GM21526 (cell line): ENCODE measurements at regions not wholly inside any gene's neighbourhood (a gene's known extent, or its start where the extent isn't known, plus 50 kb on each side); places are given as distances from the start of the nearest gene placed in this dataset.

Experiments used
- ATAC-seq: cut with Tn5 transposase; IDR thresholded peaks from one replicate; pipeline ENCODE4 v1.9.1; 2021; ENCODE audit warnings: moderate library complexity; ENCODE audit not compliant: unreplicated experiment, low FRiP score

DNA sequence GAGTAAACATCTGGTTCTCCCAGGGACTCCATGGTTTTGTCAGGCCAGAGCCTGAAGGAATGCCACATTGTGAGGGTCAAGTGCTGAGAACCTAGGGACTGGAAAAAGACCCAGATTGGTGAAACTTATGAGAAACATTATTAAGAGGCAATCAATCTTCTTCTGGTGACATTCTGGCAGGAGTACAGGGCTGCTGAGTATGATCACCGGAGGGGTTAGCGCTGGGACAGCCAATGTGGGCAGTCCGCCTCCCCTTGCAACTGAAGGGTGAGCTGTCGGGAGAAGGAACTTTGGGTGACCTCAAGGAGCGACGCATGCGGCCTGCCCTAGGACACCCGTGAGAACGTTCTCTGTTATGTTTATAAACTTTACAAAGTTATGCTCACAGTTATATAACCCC lies 429.0 kb downstream of the LMO4 start:
- no peak for ATAC-seq

GRCh38 chr1:87759421-87760087 lies 430.9 kb downstream of the LMO4 start:
- no peak for ATAC-seq

- ATAC-seq: no peak
These were observed 431.5 kb downstream of the LMO4 start for GRCh38 chr1:87760155-87760554.

DNA sequence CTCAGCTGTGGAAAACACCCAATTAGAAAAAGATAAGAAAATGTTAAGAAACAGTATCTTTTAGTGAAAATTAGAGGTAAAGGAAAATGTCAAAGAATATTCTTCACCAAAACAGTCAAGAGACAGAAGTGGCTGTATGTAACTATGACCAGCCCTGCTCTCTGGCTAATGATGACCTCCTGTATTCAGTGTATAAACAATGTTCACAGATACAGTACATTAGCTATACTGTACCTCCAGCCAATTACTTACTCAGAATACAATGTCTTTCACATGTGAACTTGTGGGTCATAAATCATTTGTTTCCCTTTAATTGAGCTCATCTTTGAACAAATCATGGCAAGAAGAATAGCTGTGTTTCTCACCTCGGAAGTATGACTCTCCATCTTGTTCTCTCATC lies 432.0 kb downstream of the LMO4 start:
- no peak for ATAC-seq

GRCh38 chr1:87763483-87763882 lies 434.8 kb downstream of the LMO4 start:
- no peak for ATAC-seq

DNA sequence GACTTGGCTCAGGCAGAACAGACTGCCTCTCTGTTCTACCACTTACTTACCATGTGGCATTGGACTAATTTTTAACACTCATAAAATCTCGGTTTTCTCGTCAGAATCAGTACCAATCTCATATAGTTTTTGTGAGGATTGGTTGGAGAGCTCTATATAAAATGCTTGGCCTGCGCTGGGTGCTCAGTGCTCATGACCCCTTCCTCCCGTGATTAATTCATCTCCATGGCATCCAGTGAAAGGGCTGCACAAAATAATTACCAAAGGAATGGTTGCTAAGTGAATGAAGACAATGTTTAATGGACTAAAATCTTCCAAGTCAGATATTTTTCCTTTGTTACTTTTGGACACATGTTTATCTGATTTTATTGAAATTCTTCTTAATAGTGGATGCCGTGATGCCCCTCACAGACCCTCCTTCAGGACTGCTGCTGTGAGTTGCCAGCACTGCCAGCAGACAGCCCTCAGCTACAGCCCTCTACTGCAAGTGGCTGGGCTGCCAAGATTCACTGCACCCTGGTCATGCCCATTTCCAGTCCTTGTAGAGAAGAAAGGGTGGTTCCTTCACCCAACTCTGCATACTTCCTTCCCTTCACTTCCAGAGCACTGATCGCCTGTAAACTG lies 436.5 kb downstream of the LMO4 start:
- no peak for ATAC-seq

DNA sequence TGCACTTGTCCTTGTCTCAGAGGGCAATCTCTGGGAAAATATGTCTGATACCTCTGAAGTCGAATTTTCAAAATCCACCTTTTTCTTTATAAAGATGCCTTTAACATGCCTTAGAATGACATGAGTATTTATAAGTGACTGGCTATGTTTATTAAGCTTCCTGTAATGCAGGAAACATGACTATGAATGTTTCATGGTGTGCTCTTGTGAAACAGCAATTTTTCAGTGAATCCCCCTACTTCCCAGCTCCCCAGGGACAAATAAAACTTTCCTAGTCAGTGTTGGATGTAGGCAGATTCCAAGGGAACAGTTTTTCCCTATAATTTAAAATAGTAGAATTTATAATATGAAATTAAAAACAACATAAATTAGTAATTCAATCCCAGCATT lies 437.0 kb downstream of the LMO4 start:
- ATAC-seq: no peak

DNA sequence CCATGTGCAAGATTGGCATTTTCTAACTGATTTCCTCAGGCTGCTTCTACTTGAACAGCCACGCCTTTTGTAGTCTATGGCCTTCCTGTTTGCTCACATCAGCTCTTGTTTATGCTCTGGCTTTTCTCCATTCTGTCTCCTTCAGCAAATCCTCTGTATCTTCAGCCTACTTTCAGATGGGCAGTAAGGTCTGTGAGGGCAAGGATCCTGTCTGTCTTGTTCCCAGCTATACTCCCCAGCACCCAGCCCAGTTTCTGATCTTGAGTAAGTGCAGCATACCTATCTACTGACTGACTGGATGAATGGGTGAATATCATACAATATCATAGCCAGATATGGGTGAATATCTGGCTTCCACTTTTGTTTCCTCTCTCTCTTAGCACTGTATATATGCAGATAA lies 438.1 kb downstream of the LMO4 start:
- ATAC-seq: no peak

DNA sequence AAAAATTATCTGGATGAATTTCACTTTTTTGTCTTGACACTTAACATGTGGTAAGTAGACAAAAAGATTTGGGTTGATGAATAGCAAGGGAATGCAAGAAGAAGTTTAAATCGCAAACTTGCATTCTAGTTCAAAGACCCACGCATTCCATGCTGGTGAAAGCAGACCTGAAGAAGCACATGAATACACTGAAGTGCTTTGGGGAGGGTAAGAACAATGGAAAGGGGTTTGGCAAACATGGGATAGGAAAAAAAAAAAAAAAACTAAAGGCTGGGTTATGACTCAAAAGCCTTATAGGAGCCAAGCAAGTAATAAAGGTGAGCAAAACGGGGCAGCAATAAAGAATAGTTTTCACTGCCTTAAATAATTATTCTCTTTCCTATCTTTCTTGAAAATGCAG lies 450.2 kb downstream of the LMO4 start:
- ATAC-seq: no peak

GRCh38 chr1:87781554-87781953 lies 452.9 kb downstream of the LMO4 start:
- ATAC-seq: no peak

DNA sequence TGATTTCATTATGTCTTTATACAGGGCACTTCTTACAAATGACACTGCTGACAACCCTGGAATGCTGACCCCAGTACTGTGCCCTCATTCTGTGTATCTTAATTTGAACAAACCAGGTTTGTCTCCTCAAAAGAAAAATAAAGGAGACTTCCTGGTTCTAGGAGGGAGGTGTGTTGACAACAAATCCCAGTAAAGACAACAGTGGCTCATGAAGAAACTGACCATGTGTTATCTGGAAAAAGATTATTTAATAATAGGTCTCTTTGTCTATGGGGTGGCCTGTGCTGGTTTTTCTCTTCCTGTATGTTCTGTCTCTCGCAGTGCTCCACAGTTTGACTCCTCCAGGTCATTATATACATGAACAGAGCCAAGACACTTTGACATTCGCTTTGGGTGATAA lies 454.6 kb downstream of the LMO4 start:
- no peak for ATAC-seq

DNA sequence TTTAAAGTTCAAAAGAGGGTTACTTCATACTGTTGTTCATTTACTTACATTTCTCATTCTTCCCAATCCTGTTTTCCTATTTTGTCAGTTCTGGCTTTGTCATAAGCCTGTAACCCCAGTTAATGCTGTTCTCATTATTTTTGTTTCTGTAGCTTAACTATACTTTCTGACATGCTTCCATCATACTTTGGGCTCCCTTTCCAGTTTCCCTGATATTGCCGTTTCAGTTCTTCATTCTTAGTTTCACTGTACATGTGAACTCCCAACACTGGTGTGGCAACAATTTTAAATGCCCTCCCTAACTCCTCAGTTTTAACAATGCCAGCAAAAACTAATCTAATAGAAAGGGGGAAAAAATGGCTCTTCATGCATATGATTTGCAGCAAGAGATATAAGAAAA lies 456.7 kb downstream of the LMO4 start:
- no peak for ATAC-seq

- ATAC-seq: no peak
These were observed 457.5 kb downstream of the LMO4 start for GRCh38 chr1:87786229-87786628.

DNA sequence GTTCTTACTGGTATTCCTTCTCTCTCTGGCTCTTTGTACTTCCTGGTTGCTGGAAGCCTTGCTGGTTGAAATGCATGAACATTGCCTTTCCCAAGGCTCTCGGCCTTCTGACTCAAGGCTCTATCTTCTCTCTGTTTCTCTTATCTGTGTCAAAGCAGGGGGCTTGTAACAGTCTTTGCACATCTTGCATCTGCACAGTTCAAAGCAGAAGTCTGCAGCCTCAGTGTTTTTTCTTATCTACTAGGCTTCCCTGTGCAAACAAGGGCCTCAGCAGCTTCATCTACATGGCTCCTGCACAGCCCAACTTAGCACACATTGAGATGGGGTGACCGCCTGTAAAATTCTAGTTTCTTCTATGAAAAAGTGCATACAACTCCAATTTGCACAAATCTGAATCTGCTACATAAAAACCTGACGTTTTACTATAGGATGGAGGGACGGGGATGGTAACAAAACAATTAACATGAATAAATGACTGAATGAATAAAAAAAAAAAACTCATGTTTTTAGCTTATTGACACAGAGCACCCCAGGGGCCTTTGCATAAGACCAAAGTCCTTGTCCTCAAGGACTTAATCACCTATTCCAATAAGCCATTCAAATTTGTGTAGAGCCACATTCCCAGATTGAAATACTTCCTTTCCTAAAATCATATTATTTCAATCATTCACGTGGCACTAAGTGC lies 458.3 kb downstream of the LMO4 start:
- no peak for ATAC-seq

DNA sequence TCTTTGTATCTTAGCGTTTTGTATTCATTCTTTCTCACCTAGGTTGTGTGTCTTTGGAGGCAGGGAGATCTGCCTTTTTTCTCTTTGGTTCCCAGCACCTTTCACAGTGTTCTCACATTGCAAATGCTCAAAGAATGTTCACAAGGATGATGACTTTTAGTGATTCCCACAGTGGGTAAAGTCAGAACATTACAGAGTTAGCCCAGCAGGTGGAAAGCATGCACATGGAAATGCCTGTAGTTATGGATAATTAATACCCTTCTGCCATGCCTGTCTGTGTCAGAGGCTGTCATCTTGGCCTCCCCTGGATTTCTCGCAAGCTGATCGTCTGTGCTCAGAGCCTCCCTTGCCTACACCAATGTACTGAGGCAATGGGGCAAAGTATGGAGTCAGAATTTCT lies 458.9 kb downstream of the LMO4 start:
- ATAC-seq: no peak

GRCh38 chr1:87790756-87791155 lies 462.1 kb downstream of the LMO4 start:
- ATAC-seq: no peak

GRCh38 chr1:87791931-87792740 lies 463.5 kb downstream of the LMO4 start:
- ATAC-seq: no peak

DNA sequence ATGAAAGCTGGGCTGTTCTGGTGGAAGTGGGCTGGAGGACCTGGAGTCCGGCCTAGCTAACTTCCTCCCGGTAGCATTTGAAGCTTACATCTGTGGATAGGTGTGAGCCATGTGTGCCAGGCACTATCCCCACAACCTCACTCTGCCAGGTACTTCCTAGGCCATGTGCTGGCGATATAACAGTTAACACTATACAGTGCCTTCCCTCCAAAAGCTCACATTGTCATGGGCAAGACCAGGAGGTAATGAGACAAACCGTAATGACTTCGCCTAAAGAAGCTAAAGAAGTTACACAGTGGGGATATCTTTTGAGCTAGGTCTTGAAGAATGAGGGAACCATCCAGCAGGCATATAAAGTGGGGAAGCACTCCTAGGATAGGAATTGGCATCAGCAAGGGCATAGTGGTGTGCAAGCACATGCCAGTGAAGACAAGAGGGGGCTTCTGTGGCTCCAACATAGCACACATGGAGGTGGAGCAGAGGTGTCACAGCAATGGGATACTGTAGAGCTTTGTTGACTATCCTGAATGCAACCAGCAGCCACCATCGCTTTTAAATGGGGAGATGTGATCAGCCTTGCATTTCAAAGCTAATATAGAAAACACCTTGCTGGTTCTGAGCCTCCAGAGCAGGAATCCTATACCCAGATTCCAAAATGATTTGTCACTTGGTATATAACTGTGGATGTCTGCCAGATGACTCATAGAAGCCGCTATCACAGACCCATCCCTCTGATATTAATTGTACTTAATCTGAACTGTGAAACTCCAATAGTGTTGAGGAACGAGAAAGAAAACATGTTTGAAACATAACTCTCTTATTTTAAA lies 466.3 kb downstream of the LMO4 start:
- no peak for ATAC-seq

DNA sequence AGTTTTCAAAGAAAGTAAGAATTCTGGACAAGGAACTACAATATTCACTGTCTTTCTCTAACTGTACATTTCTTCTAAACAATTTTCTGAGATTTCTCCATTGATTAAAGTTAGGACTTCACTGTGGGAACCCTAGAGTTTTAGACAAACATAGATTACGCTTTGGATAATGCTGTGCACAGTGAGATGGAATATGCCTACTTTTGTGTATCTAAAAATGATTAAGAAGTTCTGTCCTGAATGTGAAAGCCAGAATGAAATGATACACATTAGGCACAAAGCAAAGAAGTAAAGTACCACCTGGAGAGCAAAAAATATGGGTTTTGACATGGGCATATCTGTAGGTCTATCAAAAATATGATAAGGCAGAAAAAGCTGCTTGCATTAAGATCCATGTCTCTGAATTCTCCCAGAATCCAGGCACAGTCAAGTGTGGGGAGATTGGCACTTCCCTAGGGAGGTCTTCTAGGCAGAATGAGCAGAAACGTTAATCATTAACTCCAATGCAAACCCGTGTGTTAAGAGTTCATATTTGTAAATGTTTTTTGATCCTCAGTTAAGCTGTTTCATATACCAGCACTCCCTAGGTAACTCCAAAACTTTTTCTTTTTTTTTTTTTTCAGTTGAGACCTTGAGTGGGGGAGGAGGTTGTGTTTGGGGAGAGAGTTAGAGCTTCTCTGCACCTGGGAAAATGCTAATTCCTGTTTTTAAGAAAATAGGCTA lies 467.1 kb downstream of the LMO4 start:
- no peak for ATAC-seq

GRCh38 chr1:87796471-87796901 lies 467.8 kb downstream of the LMO4 start:
- no peak for ATAC-seq
